K562 (cell line): ENCODE measurements at regions not wholly inside any gene's neighbourhood (a gene's known extent, or its start where the extent isn't known, plus 50 kb on each side); places are given as distances from the start of the nearest gene placed in this dataset.

ENCODE experiments used
- ATAC-seq: fragments of 200-7000 bp; cut with Tn5 transposase; 3 replicates; pipeline ENCODE4 v1.9.1; 2020; ENCODE audit warnings: moderate library complexity
- BruUV-seq: library from RNA; stranded (reverse); fragments of 400-500 nt; replicated peaks from 2 replicates; lab custom pipeline; 2021; lab: Mats Ljungman, UMichigan
- CTCF ChIA-PET: fragments of 300-600 bp; formaldehyde crosslinking; extraction: SDS; loops from one replicate; lab custom pipeline; 2021; ENCODE audit warnings: low intra/inter-chr PET ratio; lab: Yijun Ruan, JAX
- POLR2A ChIA-PET: fragments of 300-600, 350-650 bp; sonication (Branson Sonifier 250); formaldehyde crosslinking; extraction: SDS; loops from one replicate; lab custom pipeline; 2021; ENCODE audit warnings: antibody characterized with exemption, inconsistent platforms; lab: Yijun Ruan, JAX
- DNase-seq, 4 experiments: peaks; one replicate each; pipeline versions ENCODE4 v3.0.0 to v3.0.0-alpha.2; 2011 to 2018; ENCODE audit warnings: low spot score in 3 of 4, mixed read lengths in 3 of 4; ENCODE audit errors: extremely low read depth in 1 of 4
- FAIRE-seq: peaks from 2 replicates; lab custom pipeline; 2011; peaks lifted over from hg19 to GRCh38; lab: Jason Lieb, UNC
- H2AFZ ChIP-seq: 2 replicates; pipeline ENCODE4 v1.6.0; 2011; ENCODE audit warnings: low read depth, low read length, control low read depth, inconsistent platforms
- H3K27ac ChIP-seq: fragments of 200-600 bp; 3 replicates; pipeline ENCODE4 v1.8.0; 2011; ENCODE audit warnings: low read depth, mild to moderate bottlenecking, control low read depth, inconsistent platforms, low read length, moderate library complexity, mixed read lengths; ENCODE audit errors: extremely low read depth
- H3K27me3 ChIP-seq, 2 experiments: fragments of 300-600 bp in 1 of 2; 2 replicates in 1 of 2; 3 replicates in 1 of 2; pipeline versions ENCODE4 v1.6.0 to v1.8.0; 2011; ENCODE audit warnings: inconsistent platforms in 2 of 2, low read length in 2 of 2, mild to moderate bottlenecking in 1 of 2, mixed read lengths in 1 of 2, moderate library complexity in 1 of 2; ENCODE audit not compliant: control insufficient read depth in 2 of 2, insufficient read depth in 2 of 2
- H3K36me3 ChIP-seq: fragments of 300-600 bp; 3 replicates; pipeline ENCODE4 v1.8.0; 2011; ENCODE audit warnings: mild to moderate bottlenecking, low read length, inconsistent platforms; ENCODE audit not compliant: control insufficient read depth, insufficient read depth
- H3K4me1 ChIP-seq, 2 experiments: fragments of 200-600 bp in 1 of 2; replicated peaks in 1 of 2; 2 replicates in 1 of 2; 3 replicates in 1 of 2; pipeline versions ENCODE4 v1.5.1 to v1.8.0; 2011; ENCODE audit warnings: inconsistent platforms in 2 of 2, low read length in 2 of 2, mild to moderate bottlenecking in 1 of 2, mixed read lengths in 1 of 2, moderate library complexity in 1 of 2; ENCODE audit not compliant: control insufficient read depth in 2 of 2, insufficient read depth in 2 of 2
- H3K4me2 ChIP-seq: 2 replicates; pipeline ENCODE4 v1.6.1; 2011; ENCODE audit warnings: low read length, control low read depth, inconsistent platforms, mixed read lengths; ENCODE audit not compliant: insufficient read depth
- H3K4me3 ChIP-seq: fragments of 200-600 bp; sonication (generic), shearing (Covaris generic); 2 replicates; pipeline ENCODE4 v1.5.1; 2016; ENCODE audit warnings: control low read depth, inconsistent platforms
- H3K79me2 ChIP-seq: fragments of 200-600 bp; 3 replicates; pipeline ENCODE4 v1.8.0; 2011; ENCODE audit warnings: low read length, inconsistent platforms; ENCODE audit not compliant: control insufficient read depth, insufficient read depth
- H3K9ac ChIP-seq, 2 experiments: 2 replicates each; pipeline versions ENCODE4 v1.6.0 to v1.6.1; 2011; ENCODE audit warnings: low read depth in 2 of 2, low read length in 2 of 2, control low read depth in 1 of 2, inconsistent platforms in 1 of 2, mild to moderate bottlenecking in 1 of 2, mixed read lengths in 1 of 2; ENCODE audit not compliant: insufficient read depth in 1 of 2
- H3K9me1 ChIP-seq: one replicate; pipeline ENCODE4 v1.6.0; 2011; ENCODE audit warnings: inconsistent platforms, mild to moderate bottlenecking, low read length, moderate library complexity; ENCODE audit not compliant: control insufficient read depth, insufficient read depth
- H3K9me3 ChIP-seq: replicated peaks from 2 replicates; pipeline ENCODE4 v1.5.1; 2011; ENCODE audit warnings: low read depth, low read length, inconsistent platforms; ENCODE audit not compliant: control insufficient read depth, insufficient read depth
- H4K20me1 ChIP-seq: replicated peaks from 2 replicates; pipeline ENCODE4 v1.6.1; 2011; ENCODE audit warnings: low read length, inconsistent platforms, mixed read lengths; ENCODE audit not compliant: control insufficient read depth, insufficient read depth
- ATF4 ChIP-seq: fragments of 450-650 bp; formaldehyde crosslinking; IDR thresholded peaks from 2 replicates; pipeline ENCODE4 v1.4.0; 2022; ENCODE audit warnings: mild to moderate bottlenecking, moderate library complexity
- C11orf30 ChIP-seq: fragments of 450-650 bp; IDR thresholded peaks from 2 replicates; pipeline ENCODE4 v1.6.1; 2016; ENCODE audit warnings: low read depth, mild to moderate bottlenecking
- CBFA2T2 ChIP-seq: fragments of 450-650 bp; conservative IDR thresholded peaks from 2 replicates; pipeline ENCODE4 v1.6.1; 2017; ENCODE audit warnings: mild to moderate bottlenecking
- CEBPG ChIP-seq, 3 experiments: fragments of 200-800 bp in 1 of 3; sonication (Bioruptor generic) in 1 of 3; sonication (generic) in 1 of 3; formaldehyde crosslinking in 1 of 3; IDR thresholded peaks in 2 of 3; conservative IDR thresholded peaks in 1 of 3; 2 replicates each; pipeline versions ENCODE4 v1.6.1 to v1.8.0; 2016 to 2022; ENCODE audit warnings: missing compliant biosample characterization in 2 of 3, missing genetic modification characterization in 2 of 3, mild to moderate bottlenecking in 1 of 3, missing genetic modification reagents in 1 of 3
- ELF2 ChIP-seq: fragments of 250-450 bp; sonication (Bioruptor Pico); IDR thresholded peaks from 2 replicates; pipeline ENCODE4 v1.5.0; 2021; ENCODE audit warnings: mild to moderate bottlenecking
- FOSL1 ChIP-seq: fragments of 200-800 bp; sonication (Bioruptor generic); conservative IDR thresholded peaks from 2 replicates; pipeline ENCODE4 v1.6.1; 2016; ENCODE audit warnings: missing genetic modification characterization, missing compliant biosample characterization
- NCOA2 ChIP-seq, 2 experiments: fragments of 450-650 bp; IDR thresholded peaks; 2 replicates each; pipeline ENCODE4 v1.6.1; 2018; ENCODE audit warnings: mild to moderate bottlenecking in 2 of 2, moderate library complexity in 1 of 2; ENCODE audit not compliant: partially characterized antibody in 2 of 2
- RBM22 ChIP-seq: fragments of 200-400 bp; formaldehyde crosslinking; IDR thresholded peaks from 2 replicates; pipeline ENCODE4 v1.6.1; 2018; ENCODE audit warnings: low read length, low read depth; ENCODE audit not compliant: poor library complexity, severe bottlenecking
- ZC3H8 ChIP-seq: fragments of 450-650 bp; IDR thresholded peaks from 2 replicates; pipeline ENCODE4 v1.6.1; 2017
- WGBS: fragments of 100-300 bp; shearing (Covaris generic); methylation state at CpG from one replicate; pipeline ENCODE4 v1.1.6; 2016; ENCODE audit warnings: low coverage, mixed read lengths; ENCODE audit not compliant: insufficient coverage; ENCODE audit errors: missing lambda C conversion rate; 5-methylcytosine and 5-hydroxymethylcytosine counted together
- in situ Hi-C: fragments of 300-500 bp; cut with MboI; formaldehyde crosslinking; loops from 4 replicates; pipeline ENCODE4 v1.15.0; 2018; ENCODE audit warnings: inconsistent platforms, mixed read lengths
- intact Hi-C: fragments of 100-400 bp; cut with micrococcal nuclease; formaldehyde crosslinking; loops from 2 replicates; pipeline ENCODE4 v1.14.2; 2022

- no peak for TF ChIP-seq ELF2
Observed at GRCh38 chr5:4373051-4373820, 766.9 kb upstream of the ADAMTS16 start (continued).

- TF ChIP-seq FOSL1 (tag) (0 out of 2 replicates have a peak, but pooled peaks have one; percentile 14), C11orf30 (no peak), NCOA2 (IDR thresholded peaks at IDR 0.05; ENCODE audit: partially characterized antibody in 2 of 2) (no peak), CBFA2T2 (no peak), RBM22 (no peak), ATF4 (CRISPR knock-in tag) (peak; percentile 56; the same call in 1 of the 2 replicates), CEBPG (CRISPR knock-in tag; IDR thresholded peaks at IDR 0.05) (no peak), CEBPG (tag; conservative IDR thresholded peaks at IDR 0.05 in 1 of 2, IDR thresholded peaks at IDR 0.05 in 1 of 2) (0 out of 4 replicates have a peak, but pooled peaks of 1 of the 2 experiments have one; percentile 11), ZC3H8 (no peak)
- CTCF ChIA-PET, result no interaction called here
- no peaks in the 10 kb centered on the region for H3K4me1 ChIP-seq
- no peak for FAIRE-seq
- intact Hi-C loops (no loop called here), in situ Hi-C loops (no loop called here)
- BruUV-seq, result no TSS peak
- H4K20me1 ChIP-seq, result no peaks in the 10 kb centered on the region
- no peak for ATAC-seq
- DNase-seq, result peak in 1 of 4 experiments; percentile 1
- H3K9me3 ChIP-seq, result no peaks in the 10 kb centered on the region; the same call in 1 of the 2 replicates
- no peak overlapping the region for H3K27ac ChIP-seq
- H3K27me3 ChIP-seq, result no peaks in the 10 kb centered on the region
- no peaks in the 10 kb centered on the region for H3K79me2 ChIP-seq
- no peaks in the 10 kb centered on the region for H3K36me3 ChIP-seq
- no peaks in the 10 kb centered on the region for H3K9me1 ChIP-seq
- no peak overlapping the region for H3K4me3 ChIP-seq
- no peak overlapping the region for H2AFZ ChIP-seq
- 0% methylated on average over 7 of the region's 7 CpGs for WGBS
- no peak overlapping the region for H3K4me2 ChIP-seq
- POLR2A ChIA-PET, result no interaction called here
- no peak overlapping the region for H3K9ac ChIP-seq
Observed at GRCh38 chr5:4374866-4375265, 765.3 kb upstream of the ADAMTS16 start.
